Breast epithelium (tissue), 4 donors: ENCODE measurements at regions not wholly inside any gene's neighbourhood (a gene's known extent, or its start where the extent isn't known, plus 50 kb on each side); places are given as distances from the start of the nearest gene placed in this dataset.
"Not testable (repeated sequence)": the region's sequence is repeated elsewhere in the genome, so short reads cannot be mapped to it uniquely, and the experiment has no call there.

Experiments used
- DNase-seq, 2 donors: peaks; one replicate each; pipeline ENCODE4 v3.0.0-alpha.2; 2019; ENCODE audit warnings: low spot score in 2 of 2
- H3K27ac ChIP-seq, 2 donors: fragments of 200-600 bp; sonication (generic) in 1 of 2; one replicate each; pipeline ENCODE4 v1.5.1; 2016 to 2019; ENCODE audit warnings: mild to moderate bottlenecking in 1 of 2
- H3K27me3 ChIP-seq, 2 donors: fragments of 200-600 bp; sonication (generic) in 1 of 2; one replicate each; pipeline versions ENCODE4 v1.5.1 to v1.6.0; 2017 to 2019; ENCODE audit warnings: control low read depth in 1 of 2, mild to moderate bottlenecking in 1 of 2
- H3K36me3 ChIP-seq: fragments of 200-600 bp; one replicate; pipeline ENCODE4 v1.5.1; 2019
- H3K4me1 ChIP-seq, 2 donors: fragments of 200-600 bp; sonication (generic); one replicate each; pipeline ENCODE4 v1.5.1; 2016 to 2019; ENCODE audit warnings: control low read depth in 1 of 2
- H3K4me3 ChIP-seq, 3 donors: fragments of 200-600 bp; sonication (generic); 1 replicate in 2 of 3; 2 replicates in 1 of 3; pipeline ENCODE4 v1.5.1; 2016 to 2019; ENCODE audit warnings: mild to moderate bottlenecking in 3 of 3, moderate library complexity in 2 of 3
- H3K9me3 ChIP-seq, 2 donors: fragments of 200-600 bp; sonication (generic) in 1 of 2; one replicate each; pipeline ENCODE4 v1.5.1; 2016 to 2019; ENCODE audit warnings: control low read depth in 1 of 2
- CTCF ChIP-seq, 3 donors: fragments of 450-650 bp; IDR thresholded peaks; one replicate each; pipeline ENCODE4 v1.5.1; 2016 to 2017; ENCODE audit warnings: antibody characterized with exemption in 3 of 3, mild to moderate bottlenecking in 3 of 3, moderate library complexity in 3 of 3
- POLR2A ChIP-seq: fragments of 450-650 bp; IDR thresholded peaks from one replicate; pipeline ENCODE4 v1.6.1; 2016; ENCODE audit warnings: antibody characterized with exemption, mild to moderate bottlenecking, moderate library complexity
- POLR2AphosphoS5 ChIP-seq, 3 donors: sonication (generic); formaldehyde crosslinking; IDR thresholded peaks; one replicate each; pipeline ENCODE4 v1.6.1; 2017; ENCODE audit warnings: antibody characterized with exemption in 3 of 3
- intact Hi-C: fragments of 100-400 bp; cut with DNase I; formaldehyde crosslinking; loops from one replicate; pipeline ENCODE4 v1.15.1; 2023; ENCODE audit warnings: low total_unique reads

- Histone ChIP-seq H3K4me1 (no peaks in the 10 kb centered on the region), H3K4me3 (no peak overlapping the region)
- intact Hi-C loops: loop anchor here (10.0 kb wide), 1 partner anchor 503 kb away; the partner anchor contains the start of gene ABI1
These were observed 76.2 kb upstream of the APBB1IP start for GRCh38 chr10:26361971-26362370.

GRCh38 chr10:26365681-26366358, 72.3 kb upstream of the APBB1IP start:
- Histone ChIP-seq H3K36me3 (no peaks in the 10 kb centered on the region), H3K27me3 (no peaks in the 10 kb centered on the region), H3K4me1 (no peaks in the 10 kb centered on the region), H3K27ac (no peak overlapping the region), H3K9me3 (no peaks in the 10 kb centered on the region), H3K4me3 (no peak overlapping the region)
- intact Hi-C loops: loop anchor here (10.0 kb wide), 1 partner anchor 499 kb away; the partner anchor contains the start of gene ABI1
- TF ChIP-seq CTCF (IDR thresholded peaks at IDR 0.05): no peak
- TF ChIP-seq POLR2A: no peak
- no peak for TF ChIP-seq POLR2AphosphoS5 (IDR thresholded peaks at IDR 0.05)
- DNase-seq: no peak

More at GRCh38 chr10:26361971-26362370, 76.2 kb upstream of the APBB1IP start:
- TF ChIP-seq CTCF (IDR thresholded peaks at IDR 0.05): no peak
- H3K27me3 ChIP-seq: no peaks in the 10 kb centered on the region
- no peak for DNase-seq
- no peaks in the 10 kb centered on the region for H3K9me3 ChIP-seq
- H3K27ac ChIP-seq: no peak overlapping the region
- no peaks in the 10 kb centered on the region for H3K36me3 ChIP-seq

- H3K4me3 ChIP-seq, H3K27me3 ChIP-seq, H3K9me3 ChIP-seq, H3K27ac ChIP-seq, DNase-seq, H3K4me1 ChIP-seq, H3K36me3 ChIP-seq: not testable (repeated sequence)
- intact Hi-C loops: loop anchor here (10.0 kb wide), 1 partner anchor 498 kb away; the partner anchor contains the start of gene ABI1
These were observed 71.1 kb upstream of the APBB1IP start for GRCh38 chr10:26367035-26367434.

GRCh38 chr10:26367771-26368170, 70.4 kb upstream of the APBB1IP start:
- no peak for TF ChIP-seq CTCF (IDR thresholded peaks at IDR 0.05)
- no peak for TF ChIP-seq POLR2A
- no peak for TF ChIP-seq POLR2AphosphoS5 (IDR thresholded peaks at IDR 0.05)
- DNase-seq: no peak
- Histone ChIP-seq H3K27me3 (no peaks in the 10 kb centered on the region), H3K36me3 (no peaks in the 10 kb centered on the region), H3K27ac (no peak overlapping the region), H3K9me3 (no peaks in the 10 kb centered on the region), H3K4me3 (no peak overlapping the region), H3K4me1 (no peaks in the 10 kb centered on the region)
- intact Hi-C loops: loop anchor here (10.0 kb wide), 1 partner anchor 497 kb away; the partner anchor contains the start of gene ABI1

- Histone ChIP-seq H3K4me1 (no peaks in the 10 kb centered on the region), H3K27me3 (no peaks in the 10 kb centered on the region), H3K36me3 (no peaks in the 10 kb centered on the region), H3K9me3 (no peaks in the 10 kb centered on the region), H3K4me3 (no peak overlapping the region), H3K27ac (no peak overlapping the region)
- DNase-seq: no peak
- TF ChIP-seq CTCF (IDR thresholded peaks at IDR 0.05) (no peak), POLR2A (no peak), POLR2AphosphoS5 (IDR thresholded peaks at IDR 0.05) (no peak)
- intact Hi-C loops: loop anchor here (10.0 kb wide), 1 partner anchor 496 kb away; the partner anchor contains the start of gene ABI1
These were observed 69.7 kb upstream of the APBB1IP start for GRCh38 chr10:26368463-26368862.
